Kidney (tissue), 13 donors: ENCODE measurements at regions not wholly inside any gene's neighbourhood (a gene's known extent, or its start where the extent isn't known, plus 50 kb on each side); places are given as distances from the start of the nearest gene placed in this dataset.
"Not testable (repeated sequence)": the region's sequence is repeated elsewhere in the genome, so short reads cannot be mapped to it uniquely, and the experiment has no call there.

ENCODE experiments used
- DNase-seq, 5 donors: peaks; one replicate each; pipeline ENCODE4 v3.0.0-alpha.2; 2013 to 2020
- FAIRE-seq: peaks from 2 replicates; lab custom pipeline; 2012; peaks lifted over from hg19 to GRCh38; lab: Jason Lieb, UNC
- H3K27ac ChIP-seq, 2 donors: one replicate each; pipeline ENCODE4 v1.7.0; 2013; ENCODE audit warnings: low read depth in 2 of 2, low read length in 2 of 2, inconsistent platforms in 1 of 2
- H3K27me3 ChIP-seq: one replicate; pipeline ENCODE4 v1.7.1; 2013; ENCODE audit warnings: low read length, inconsistent platforms; ENCODE audit not compliant: control insufficient read depth, insufficient read depth
- H3K36me3 ChIP-seq, 3 donors: one replicate each; pipeline versions ENCODE4 v1.7.0 to v1.7.1; 2013; ENCODE audit warnings: low read length in 3 of 3, control low read depth in 1 of 3, inconsistent platforms in 1 of 3; ENCODE audit not compliant: insufficient read depth in 3 of 3, control insufficient read depth in 2 of 3
- H3K4me1 ChIP-seq, 3 donors: one replicate each; pipeline versions ENCODE4 v1.7.0 to v1.7.1; 2013; ENCODE audit warnings: low read length in 3 of 3, inconsistent platforms in 1 of 3, low read depth in 1 of 3; ENCODE audit not compliant: control insufficient read depth in 2 of 3, insufficient read depth in 2 of 3
- H3K4me3 ChIP-seq, 3 donors: one replicate each; pipeline versions ENCODE4 v1.7.0 to v1.8.1; 2013; ENCODE audit warnings: low read length in 3 of 3, control low read depth in 1 of 3, inconsistent platforms in 1 of 3
- H3K9ac ChIP-seq, 3 donors: one replicate each; pipeline versions ENCODE4 v1.7.0 to v1.7.1; 2013; ENCODE audit warnings: low read length in 3 of 3, control low read depth in 1 of 3, inconsistent platforms in 1 of 3
- H3K9me3 ChIP-seq, 3 donors: one replicate each; pipeline versions ENCODE4 v1.7.0 to v1.7.1; 2013; ENCODE audit warnings: low read length in 3 of 3, control low read depth in 1 of 3, inconsistent platforms in 1 of 3; ENCODE audit not compliant: control insufficient read depth in 2 of 3, insufficient read depth in 1 of 3
- CTCF ChIP-seq: IDR thresholded peaks from 3 replicates; pipeline ENCODE4 v1.5.1; 2012; ENCODE audit warnings: mild to moderate bottlenecking, moderate library complexity, borderline replicate concordance; ENCODE audit not compliant: insufficient read depth; ENCODE audit errors: extremely low read depth
- intact Hi-C: fragments of 100-400 bp; cut with DNase I; formaldehyde crosslinking; loops from one replicate; pipeline ENCODE4 v1.11.1; 2022
- donor health status: control.
- donor health status: control.
- donor health status: control.
- donor health status: control.
- donor health status: control.
- donor health status: DM: yes; HTN: yes; CAD: no.
- donor health status: Normal renal cell carcinoma (clear cell type).

- Histone ChIP-seq H3K27ac (no peak overlapping the region), H3K4me3 (no peak overlapping the region), H3K9ac (no peak overlapping the region), H3K4me1 (peaks cover 0 to 5% (median 0%) of the 10 kb centered on the region in 3 donors), H3K36me3 (no peaks in the 10 kb centered on the region), H3K9me3 (no peaks in the 10 kb centered on the region), H3K27me3 (no peaks in the 10 kb centered on the region)
- intact Hi-C loops = no loop called here
- DNase-seq = peak in 1 of 5 donors; percentile 54
- TF ChIP-seq CTCF = no peak
- FAIRE-seq = no peak
Measured at GRCh38 chr11:119583585-119583984, 145.4 kb downstream of the NECTIN1 start.

GRCh38 chr11:119581396-119581795 lies 147.6 kb downstream of the NECTIN1 start:
- H3K27ac ChIP-seq, H3K9ac ChIP-seq, H3K27me3 ChIP-seq, H3K9me3 ChIP-seq, FAIRE-seq, H3K4me1 ChIP-seq, H3K36me3 ChIP-seq, DNase-seq, H3K4me3 ChIP-seq, intact Hi-C loops: not testable (repeated sequence)

- Histone ChIP-seq H3K4me1 (peaks cover 0 to 5% (median 0%) of the 10 kb centered on the region in 3 donors), H3K4me3 (no peak overlapping the region), H3K27me3 (no peaks in the 10 kb centered on the region), H3K27ac (no peak overlapping the region), H3K9ac (no peak overlapping the region), H3K36me3 (no peaks in the 10 kb centered on the region), H3K9me3 (no peaks in the 10 kb centered on the region)
- intact Hi-C loops = no loop called here
- no peak for DNase-seq
- TF ChIP-seq CTCF = no peak
- FAIRE-seq = no peak
Measured at GRCh38 chr11:119580751-119581150, 148.2 kb downstream of the NECTIN1 start.

GRCh38 chr11:119580081-119580480 lies 148.9 kb downstream of the NECTIN1 start:
- no peak for TF ChIP-seq CTCF
- peaks cover 0 to 5% (median 0%) of the 10 kb centered on the region in 3 donors for H3K4me1 ChIP-seq
- no peaks in the 10 kb centered on the region for H3K9me3 ChIP-seq
- H3K27ac ChIP-seq = no peak overlapping the region
- H3K36me3 ChIP-seq = no peaks in the 10 kb centered on the region
- H3K9ac ChIP-seq = no peak overlapping the region
- H3K27me3 ChIP-seq = no peaks in the 10 kb centered on the region
- no peak for DNase-seq
- no peak for FAIRE-seq
- intact Hi-C loops = no loop called here
- no peak overlapping the region for H3K4me3 ChIP-seq
